T-helper 1 cell treated with Interleukin-12 subunit alpha and Interleukin-12 subunit beta and Interleukin-4 antibody, amounts not matched to agents 30 μg/mL and 1 μg/mL, for 36 hours (primary cell): ENCODE measurements at regions not wholly inside any gene's neighbourhood (a gene's known extent, or its start where the extent isn't known, plus 50 kb on each side); places are given as distances from the start of the nearest gene placed in this dataset.

Experiments
- H3K27ac Mint-ChIP-seq: one replicate; pipeline ENCODE4 v1.8.0; 2021; ENCODE audit warnings: mild to moderate bottlenecking, mixed read lengths
- H3K27me3 Mint-ChIP-seq: one replicate; pipeline ENCODE4 v1.8.0; 2021; ENCODE audit warnings: low read depth, mixed read lengths
- H3K36me3 Mint-ChIP-seq: one replicate; pipeline ENCODE4 v1.8.0; 2021; ENCODE audit warnings: low read depth, mixed read lengths
- H3K4me1 Mint-ChIP-seq: one replicate; pipeline ENCODE4 v1.8.0; 2021; ENCODE audit warnings: low read depth, mixed read lengths
- H3K4me3 Mint-ChIP-seq: one replicate; pipeline ENCODE4 v1.8.0; 2021; ENCODE audit warnings: mild to moderate bottlenecking, moderate library complexity, mixed read lengths
- H3K9me3 Mint-ChIP-seq: one replicate; pipeline ENCODE4 v1.8.0; 2021; ENCODE audit warnings: mixed read lengths

DNA sequence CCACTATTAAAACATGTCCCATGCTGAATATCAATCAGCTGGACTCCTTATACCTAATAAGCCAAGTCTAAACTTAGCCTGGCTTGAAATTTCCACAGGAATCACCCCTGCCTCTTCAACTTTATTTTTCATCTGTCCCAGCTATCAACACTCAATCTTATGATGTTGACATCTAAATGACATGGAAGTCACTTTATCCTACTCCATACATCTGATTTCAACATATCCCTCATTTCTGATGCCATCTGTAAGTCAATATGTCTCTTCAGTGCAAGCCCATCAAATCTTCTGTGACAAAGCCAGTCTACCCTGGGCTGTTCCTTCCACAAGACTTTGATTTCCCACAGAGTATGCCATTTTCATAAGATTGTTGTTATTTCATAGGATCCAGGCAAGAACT is 143.6 kb upstream of the SEMA6D start:
- Mint-ChIP-seq H3K4me3 (no peak overlapping the region), H3K4me1 (no peaks in the 10 kb centered on the region), H3K27me3 (no peaks in the 10 kb centered on the region), H3K27ac (no peak overlapping the region), H3K36me3 (no peaks in the 10 kb centered on the region), H3K9me3 (no peaks in the 10 kb centered on the region)

DNA sequence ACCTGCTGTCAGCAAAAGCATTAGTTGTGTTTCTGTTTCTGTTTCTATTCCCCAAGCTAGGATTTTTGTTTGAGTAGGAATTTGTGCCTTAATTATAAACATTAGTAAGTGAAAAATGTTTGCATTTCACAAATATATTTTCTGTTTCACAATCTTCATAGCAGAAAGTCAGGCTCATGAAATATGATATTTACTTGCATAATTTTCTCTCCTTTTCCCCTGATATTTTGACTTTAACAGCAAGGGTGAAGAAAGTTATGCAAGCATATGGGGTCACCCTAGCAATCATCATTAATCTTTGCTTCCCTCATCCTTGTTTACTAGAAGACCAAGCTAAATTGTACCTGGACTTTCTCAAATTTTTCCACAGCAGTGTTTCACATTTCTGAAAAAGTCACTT is 140.3 kb upstream of the SEMA6D start:
- Mint-ChIP-seq H3K9me3 (no peaks in the 10 kb centered on the region), H3K4me1 (no peaks in the 10 kb centered on the region), H3K27ac (no peak overlapping the region), H3K4me3 (no peak overlapping the region), H3K27me3 (no peaks in the 10 kb centered on the region), H3K36me3 (no peaks in the 10 kb centered on the region)

GRCh38 chr15:47577461-47577860 is 139.8 kb upstream of the SEMA6D start:
- no peak overlapping the region for H3K4me3 Mint-ChIP-seq
- no peaks in the 10 kb centered on the region for H3K27me3 Mint-ChIP-seq
- H3K9me3 Mint-ChIP-seq = no peaks in the 10 kb centered on the region
- H3K36me3 Mint-ChIP-seq = no peaks in the 10 kb centered on the region
- no peaks in the 10 kb centered on the region for H3K4me1 Mint-ChIP-seq
- H3K27ac Mint-ChIP-seq = no peak overlapping the region

GRCh38 chr15:47582233-47582632 is 135.1 kb upstream of the SEMA6D start:
- H3K27me3 Mint-ChIP-seq = no peaks in the 10 kb centered on the region
- H3K4me3 Mint-ChIP-seq = no peak overlapping the region
- no peak overlapping the region for H3K27ac Mint-ChIP-seq
- no peaks in the 10 kb centered on the region for H3K36me3 Mint-ChIP-seq
- no peaks in the 10 kb centered on the region for H3K4me1 Mint-ChIP-seq
- no peaks in the 10 kb centered on the region for H3K9me3 Mint-ChIP-seq

DNA sequence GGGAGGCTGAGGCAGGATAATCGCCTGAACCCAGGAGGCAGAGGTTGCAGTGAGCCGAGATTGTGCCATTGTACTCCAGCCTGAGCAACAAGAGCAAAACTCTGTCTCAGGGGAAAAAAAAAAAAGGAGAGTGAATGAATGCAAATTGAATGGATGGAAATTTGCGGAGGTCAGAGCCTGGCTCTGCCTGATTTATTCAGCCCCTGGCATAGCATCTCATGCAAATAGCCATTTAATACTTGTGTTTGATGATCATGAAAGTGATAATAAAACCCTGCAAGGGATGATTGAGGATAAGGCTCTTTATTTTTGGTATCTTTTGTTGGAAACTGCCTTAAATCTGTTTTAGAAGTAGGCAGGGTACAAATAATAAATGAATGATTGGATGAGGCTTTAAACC is 133.0 kb upstream of the SEMA6D start:
- H3K9me3 Mint-ChIP-seq = no peaks in the 10 kb centered on the region
- no peaks in the 10 kb centered on the region for H3K4me1 Mint-ChIP-seq
- no peaks in the 10 kb centered on the region for H3K27me3 Mint-ChIP-seq
- H3K4me3 Mint-ChIP-seq = no peak overlapping the region
- no peak overlapping the region for H3K27ac Mint-ChIP-seq
- H3K36me3 Mint-ChIP-seq = no peaks in the 10 kb centered on the region

GRCh38 chr15:47586653-47587224 is 130.6 kb upstream of the SEMA6D start:
- Mint-ChIP-seq H3K4me3 (no peak overlapping the region), H3K27me3 (no peaks in the 10 kb centered on the region), H3K36me3 (no peaks in the 10 kb centered on the region), H3K9me3 (peaks cover 3% of the 10 kb centered on the region), H3K4me1 (no peaks in the 10 kb centered on the region), H3K27ac (no peak overlapping the region)

- Mint-ChIP-seq H3K36me3 (no peaks in the 10 kb centered on the region), H3K27me3 (no peaks in the 10 kb centered on the region), H3K9me3 (peaks cover 3% of the 10 kb centered on the region), H3K4me3 (no peak overlapping the region), H3K4me1 (no peaks in the 10 kb centered on the region), H3K27ac (no peak overlapping the region)
These were observed 129.1 kb upstream of the SEMA6D start for GRCh38 chr15:47587940-47588802.

- peaks cover 3% of the 10 kb centered on the region for H3K9me3 Mint-ChIP-seq
- H3K4me1 Mint-ChIP-seq = no peaks in the 10 kb centered on the region
These were observed 128.3 kb upstream of the SEMA6D start for GRCh38 chr15:47588958-47589357.

DNA sequence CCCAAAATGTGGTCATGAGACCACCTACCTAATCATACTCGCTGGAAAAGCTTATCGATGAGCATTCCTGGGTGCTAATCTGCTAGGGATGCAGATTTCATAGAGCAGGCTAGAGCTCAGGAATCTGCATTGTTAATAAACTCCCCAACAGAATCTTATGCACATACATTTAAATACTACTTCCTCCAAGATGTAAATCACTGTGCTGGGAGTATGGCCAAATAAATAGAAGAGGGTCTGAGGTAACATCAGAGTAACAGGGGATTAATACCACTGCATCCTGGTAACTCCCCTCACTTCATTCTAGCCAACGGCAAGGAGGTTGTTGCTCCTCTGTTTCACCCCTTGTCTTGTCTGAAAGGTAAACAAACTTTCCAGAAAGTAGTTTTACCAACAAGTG is 118.3 kb upstream of the SEMA6D start:
- H3K36me3 Mint-ChIP-seq = no peaks in the 10 kb centered on the region
- H3K4me3 Mint-ChIP-seq = no peak overlapping the region

More at GRCh38 chr15:47588958-47589357, 128.3 kb upstream of the SEMA6D start:
- Mint-ChIP-seq H3K4me3 (no peak overlapping the region), H3K27me3 (no peaks in the 10 kb centered on the region), H3K36me3 (no peaks in the 10 kb centered on the region), H3K27ac (no peak overlapping the region)

GRCh38 chr15:47599806-47600205 is 117.5 kb upstream of the SEMA6D start:
- Mint-ChIP-seq H3K4me3 (no peak overlapping the region), H3K4me1 (no peaks in the 10 kb centered on the region), H3K36me3 (no peaks in the 10 kb centered on the region), H3K27ac (no peak overlapping the region), H3K9me3 (no peaks in the 10 kb centered on the region), H3K27me3 (no peaks in the 10 kb centered on the region)

More for the DNA sequence above, 118.3 kb upstream of the SEMA6D start:
- Mint-ChIP-seq H3K9me3 (no peaks in the 10 kb centered on the region), H3K4me1 (no peaks in the 10 kb centered on the region), H3K27ac (no peak overlapping the region), H3K27me3 (no peaks in the 10 kb centered on the region)

- Mint-ChIP-seq H3K27ac (no peak overlapping the region), H3K36me3 (no peaks in the 10 kb centered on the region), H3K4me3 (no peak overlapping the region), H3K9me3 (no peaks in the 10 kb centered on the region), H3K27me3 (no peaks in the 10 kb centered on the region), H3K4me1 (no peaks in the 10 kb centered on the region)
These were observed 115.2 kb upstream of the SEMA6D start for GRCh38 chr15:47602121-47602520.

- Mint-ChIP-seq H3K4me3 (no peak overlapping the region), H3K27ac (no peak overlapping the region), H3K4me1 (no peaks in the 10 kb centered on the region)
These were observed 114.3 kb upstream of the SEMA6D start for GRCh38 chr15:47603026-47603425.

DNA sequence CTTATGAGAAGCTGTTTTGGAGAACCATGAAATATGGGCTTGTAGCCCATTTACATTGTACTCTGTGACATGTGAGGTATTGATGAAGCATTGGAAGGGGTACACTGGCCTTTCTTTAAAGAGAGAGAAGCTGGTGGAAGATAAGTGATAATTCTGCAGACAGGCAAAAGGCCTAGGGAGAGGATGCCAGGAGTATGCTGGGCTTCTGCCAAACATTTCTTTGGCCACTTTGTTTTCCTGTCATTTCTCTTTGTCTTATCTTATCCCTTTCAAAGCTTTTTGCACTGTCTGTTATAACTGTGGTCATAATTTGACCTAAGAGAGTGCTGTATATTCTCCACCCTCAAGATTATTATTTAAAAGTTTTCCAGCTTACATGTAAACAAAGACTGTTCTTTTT is 109.6 kb upstream of the SEMA6D start:
- no peak overlapping the region for H3K27ac Mint-ChIP-seq
- no peak overlapping the region for H3K4me3 Mint-ChIP-seq
- H3K36me3 Mint-ChIP-seq = no peaks in the 10 kb centered on the region
- no peaks in the 10 kb centered on the region for H3K27me3 Mint-ChIP-seq
- H3K4me1 Mint-ChIP-seq = no peaks in the 10 kb centered on the region
- no peaks in the 10 kb centered on the region for H3K9me3 Mint-ChIP-seq

More at GRCh38 chr15:47603026-47603425, 114.3 kb upstream of the SEMA6D start:
- H3K27me3 Mint-ChIP-seq = no peaks in the 10 kb centered on the region
- H3K9me3 Mint-ChIP-seq = no peaks in the 10 kb centered on the region
- no peaks in the 10 kb centered on the region for H3K36me3 Mint-ChIP-seq

GRCh38 chr15:47609693-47610092 is 107.6 kb upstream of the SEMA6D start:
- Mint-ChIP-seq H3K36me3 (no peaks in the 10 kb centered on the region), H3K4me3 (no peak overlapping the region), H3K4me1 (no peaks in the 10 kb centered on the region), H3K27me3 (no peaks in the 10 kb centered on the region), H3K27ac (no peak overlapping the region), H3K9me3 (no peaks in the 10 kb centered on the region)

GRCh38 chr15:47610736-47611135 is 106.6 kb upstream of the SEMA6D start:
- Mint-ChIP-seq H3K4me1 (no peaks in the 10 kb centered on the region), H3K27ac (no peak overlapping the region), H3K36me3 (no peaks in the 10 kb centered on the region), H3K9me3 (no peaks in the 10 kb centered on the region), H3K4me3 (no peak overlapping the region), H3K27me3 (no peaks in the 10 kb centered on the region)
